IMR-90 (cell line): ENCODE measurements at regions not wholly inside any gene's neighbourhood (a gene's known extent, or its start where the extent isn't known, plus 50 kb on each side); places are given as distances from the start of the nearest gene placed in this dataset.

ENCODE experiments used
- ATAC-seq: fragments of 200-7000 bp; cut with Tn5 transposase; 2 replicates; pipeline ENCODE4 v1.9.1; 2020; ENCODE audit warnings: low read depth, mild to moderate bottlenecking, moderate library complexity
- BruUV-seq: library from RNA; stranded (reverse); fragments of 400-500 nt; replicated peaks from 2 replicates; lab custom pipeline; 2021; lab: Mats Ljungman, UMichigan
- CTCF ChIA-PET: fragments of 300-600 bp; formaldehyde crosslinking; extraction: SDS; loops from one replicate; lab custom pipeline; 2021; ENCODE audit warnings: antibody characterized with exemption; lab: Yijun Ruan, JAX
- POLR2A ChIA-PET: fragments of 300-600 bp; sonication (Branson Sonifier 250); formaldehyde crosslinking; loops from one replicate; lab custom pipeline; 2022; ENCODE audit warnings: antibody characterized with exemption; ENCODE audit not compliant: unreplicated experiment; lab: Charles Lee
- DNase-seq: peaks from one replicate; pipeline ENCODE4 v3.0.0; 2013
- H2AFZ ChIP-seq: replicated peaks from 2 replicates; pipeline ENCODE3; 2013; ENCODE audit warnings: low read length, mild to moderate bottlenecking; ENCODE audit not compliant: poor library complexity
- H2AK5ac ChIP-seq: 2 replicates; pipeline ENCODE4 v1.6.1; 2013; ENCODE audit warnings: low read depth, low read length, inconsistent platforms
- H2AK9ac ChIP-seq: replicated peaks from 2 replicates; pipeline ENCODE3; 2013; ENCODE audit warnings: mild to moderate bottlenecking, low read depth, low read length, moderate library complexity; ENCODE audit not compliant: poor library complexity
- H2BK120ac ChIP-seq: 2 replicates; pipeline ENCODE4 v1.6.1; 2013; ENCODE audit warnings: low read depth, low read length, inconsistent platforms
- H2BK15ac ChIP-seq: 3 replicates; pipeline ENCODE4 v1.6.1; 2013; ENCODE audit warnings: low read depth, low read length, inconsistent platforms
- H2BK20ac ChIP-seq: 2 replicates; pipeline ENCODE4 v1.6.1; 2013; ENCODE audit warnings: low read depth, mild to moderate bottlenecking, inconsistent platforms, low read length, moderate library complexity
- H2BK5ac ChIP-seq: 2 replicates; pipeline ENCODE4 v1.6.1; 2013; ENCODE audit warnings: mild to moderate bottlenecking, low read depth, low read length, inconsistent platforms; ENCODE audit not compliant: poor library complexity, severe bottlenecking
- H3K14ac ChIP-seq: replicated peaks from 2 replicates; pipeline ENCODE4 v1.6.1; 2013; ENCODE audit warnings: low read depth, low read length, inconsistent platforms
- H3K18ac ChIP-seq: 2 replicates; pipeline ENCODE4 v1.6.1; 2013; ENCODE audit warnings: low read depth, low read length, control low read depth
- H3K23ac ChIP-seq: 2 replicates; pipeline ENCODE4 v1.6.1; 2013; ENCODE audit warnings: low read depth, low read length, inconsistent platforms
- H3K27ac ChIP-seq: 2 replicates; pipeline ENCODE4 v1.5.1; 2013; ENCODE audit warnings: mild to moderate bottlenecking, control low read depth, low read length; ENCODE audit not compliant: insufficient read depth
- H3K27me3 ChIP-seq: 2 replicates; pipeline ENCODE4 v1.6.1; 2013; ENCODE audit warnings: low read length; ENCODE audit not compliant: control insufficient read depth, insufficient read depth
- H3K36me3 ChIP-seq: 2 replicates; pipeline ENCODE4 v1.6.1; 2013; ENCODE audit warnings: low read length, mixed read lengths; ENCODE audit not compliant: control insufficient read depth, insufficient read depth
- H3K4ac ChIP-seq: 2 replicates; pipeline ENCODE4 v1.6.1; 2013; ENCODE audit warnings: low read depth, low read length, inconsistent platforms
- H3K4me1 ChIP-seq: 2 replicates; pipeline ENCODE4 v1.6.1; 2013; ENCODE audit warnings: low read length, mixed read lengths; ENCODE audit not compliant: control insufficient read depth, insufficient read depth
- H3K4me2 ChIP-seq: 2 replicates; pipeline ENCODE4 v1.6.1; 2013; ENCODE audit warnings: low read depth, mild to moderate bottlenecking, control low read depth, low read length, moderate library complexity
- H3K4me3 ChIP-seq: 2 replicates; pipeline ENCODE4 v1.5.1; 2013; ENCODE audit warnings: low read depth, mild to moderate bottlenecking, control low read depth, low read length, moderate library complexity; ENCODE audit not compliant: insufficient read depth
- H3K56ac ChIP-seq: 2 replicates; pipeline ENCODE4 v1.6.1; 2013; ENCODE audit warnings: low read length, inconsistent platforms; ENCODE audit not compliant: insufficient read depth; ENCODE audit errors: extremely low read depth
- H3K79me1 ChIP-seq, 2 experiments: 2 replicates each; pipeline ENCODE4 v1.6.1; 2013; ENCODE audit warnings: low read length in 2 of 2, inconsistent platforms in 1 of 2, low read depth in 1 of 2
- H3K9ac ChIP-seq: 2 replicates; pipeline ENCODE4 v1.6.1; 2013; ENCODE audit warnings: low read depth, low read length, control low read depth
- H3K9me1 ChIP-seq: 2 replicates; pipeline ENCODE4 v1.6.1; 2013; ENCODE audit warnings: low read length, inconsistent platforms; ENCODE audit not compliant: insufficient read depth
- H3K9me3 ChIP-seq: 2 replicates; pipeline ENCODE4 v1.6.1; 2013; ENCODE audit warnings: low read length; ENCODE audit not compliant: control insufficient read depth, insufficient read depth
- H4K20me1 ChIP-seq: 2 replicates; pipeline ENCODE4 v1.6.1; 2013; ENCODE audit warnings: low read length, inconsistent platforms; ENCODE audit not compliant: insufficient read depth
- H4K5ac ChIP-seq: 2 replicates; pipeline ENCODE4 v1.6.1; 2013; ENCODE audit warnings: mild to moderate bottlenecking, low read depth, low read length, control low read depth
- H4K8ac ChIP-seq, 2 experiments: 2 replicates each; pipeline ENCODE4 v1.6.1; 2013; ENCODE audit warnings: low read depth in 2 of 2, low read length in 2 of 2, control low read depth in 1 of 2, inconsistent platforms in 1 of 2
- H4K91ac ChIP-seq: 2 replicates; pipeline ENCODE4 v1.6.1; 2013; ENCODE audit warnings: low read depth, low read length, inconsistent platforms; ENCODE audit not compliant: insufficient read depth
- CEBPB ChIP-seq: IDR thresholded peaks from 2 replicates; pipeline ENCODE4 v1.6.1; 2012; ENCODE audit warnings: low read depth, low read length, improper control_type of control experiment
- CTCF ChIP-seq: conservative IDR thresholded peaks from 2 replicates; pipeline ENCODE4 v1.5.1; 2012; ENCODE audit warnings: mild to moderate bottlenecking, low read depth, low read length, improper control_type of control experiment
- ELK1 ChIP-seq: fragments of 150-350 bp; IDR thresholded peaks from 2 replicates; pipeline ENCODE4 v1.6.1; 2016; ENCODE audit warnings: low read depth, mild to moderate bottlenecking, low read length, moderate library complexity, borderline replicate concordance
- FOS ChIP-seq: fragments of 150-350 bp; IDR thresholded peaks from 2 replicates; pipeline ENCODE4 v1.6.1; 2016; ENCODE audit warnings: low read depth, low read length
- MAFK ChIP-seq: IDR thresholded peaks from 2 replicates; pipeline ENCODE4 v1.6.1; 2012; ENCODE audit warnings: low read depth, low read length, improper control_type of control experiment
- MAZ ChIP-seq: IDR thresholded peaks from 2 replicates; pipeline ENCODE4 v1.6.1; 2012; ENCODE audit warnings: low read depth, mild to moderate bottlenecking, low read length, improper control_type of control experiment, moderate library complexity, borderline replicate concordance
- MXI1 ChIP-seq: IDR thresholded peaks from 2 replicates; pipeline ENCODE4 v1.6.1; 2012; ENCODE audit warnings: low read depth, mild to moderate bottlenecking, low read length, moderate library complexity, borderline replicate concordance
- NFE2L2 ChIP-seq: fragments of 150-350 bp; IDR thresholded peaks from 2 replicates; pipeline ENCODE4 v1.6.1; 2016; ENCODE audit warnings: low read depth, mild to moderate bottlenecking, low read length
- RAD21 ChIP-seq: IDR thresholded peaks from 2 replicates; pipeline ENCODE4 v1.6.1; 2012; ENCODE audit warnings: low read length, improper control_type of control experiment
- RCOR1 ChIP-seq: IDR thresholded peaks from 2 replicates; pipeline ENCODE4 v1.6.1; 2012; ENCODE audit warnings: mild to moderate bottlenecking, low read length, improper control_type of control experiment; ENCODE audit not compliant: insufficient replicate concordance
- SMC3 ChIP-seq: fragments of 150-350 bp; IDR thresholded peaks from 2 replicates; pipeline ENCODE4 v1.6.1; 2016; ENCODE audit warnings: low read depth, mild to moderate bottlenecking, antibody characterized with exemption, low read length, moderate library complexity
- WGBS, 2 experiments: methylation state at CpG; one replicate each; pipeline versions ENCODE4 v1.1.5 to v1.1.7; 2013; ENCODE audit warnings: missing lambda C conversion rate in 2 of 2; ENCODE audit not compliant: insufficient read length in 1 of 2; ENCODE audit errors: extremely low coverage in 2 of 2; 5-methylcytosine and 5-hydroxymethylcytosine counted together
- dilution Hi-C: fragments of 300-500 bp; cut with HindIII; formaldehyde crosslinking; loops from one replicate; pipeline ENCODE4 v1.14.3; 2018; ENCODE audit warnings: low sequenced_read_pairs; ENCODE audit not compliant: unreplicated experiment
- in situ Hi-C: fragments of 300-500 bp; cut with MboI; formaldehyde crosslinking; loops from 3 replicates; pipeline ENCODE4 v1.14.3; 2019; ENCODE audit warnings: low sequenced_read_pairs, inconsistent platforms, mixed read lengths
- intact Hi-C: fragments of 100-400 bp; cut with micrococcal nuclease; formaldehyde crosslinking; loops from 2 replicates; pipeline ENCODE4 v1.10.0; 2022

- CTCF ChIA-PET = no interaction called here
- Histone ChIP-seq H2AFZ (no peak overlapping the region), H3K4ac (no peak overlapping the region), H2BK5ac (no peak overlapping the region), H3K36me3 (no peaks in the 10 kb centered on the region), H2AK5ac (no peak overlapping the region), H2BK120ac (no peak overlapping the region), H3K27ac (no peak overlapping the region), H3K79me1 (no peaks in the 10 kb centered on the region), H4K20me1 (no peaks in the 10 kb centered on the region), H4K5ac (no peak overlapping the region), H4K91ac (no peak overlapping the region), H3K56ac (no peak overlapping the region), H3K9me1 (no peaks in the 10 kb centered on the region), H3K4me2 (no peak overlapping the region), H4K8ac (no peak overlapping the region), H3K4me1 (no peaks in the 10 kb centered on the region), H2AK9ac (no peak overlapping the region), H3K9me3 (no peaks in the 10 kb centered on the region), H3K23ac (no peak overlapping the region), H3K9ac (no peak overlapping the region), H2BK20ac (no peak overlapping the region), H3K27me3 (no peaks in the 10 kb centered on the region), H2BK15ac (no peak overlapping the region), H3K18ac (no peak overlapping the region), H3K14ac (no peak overlapping the region), H3K4me3 (no peak overlapping the region)
- no peak for DNase-seq
- no peak for ATAC-seq
- dilution Hi-C loops = no loop called here
- intact Hi-C loops = no loop called here
- WGBS, 2 experiments = no CpG with 5 or more reads among the region's 3 CpGs
- POLR2A ChIA-PET = no interaction called here
- in situ Hi-C loops = no loop called here
- TF ChIP-seq ELK1 (no peak), SMC3 (no peak), NFE2L2 (no peak), FOS (no peak), RAD21 (no peak), MXI1 (no peak), CTCF (no peak), MAFK (no peak), CEBPB (no peak), RCOR1 (no peak), MAZ (no peak)
- no TSS peak for BruUV-seq
These were observed 1225.8 kb upstream of the PRMT6 start for GRCh38 chr1:105830571-105831146.
